GM18507 (cell line): ENCODE measurements at regions not wholly inside any gene's neighbourhood (a gene's known extent, or its start where the extent isn't known, plus 50 kb on each side); places are given as distances from the start of the nearest gene placed in this dataset.

ENCODE experiments used
- DNase-seq: peaks from one replicate; pipeline ENCODE4 v3.0.0; 2011; ENCODE audit warnings: low read depth; ENCODE audit not compliant: insufficient read length; ENCODE audit errors: extremely low spot score
- FAIRE-seq: peaks from 2 replicates; lab custom pipeline; 2011; peaks lifted over from hg19 to GRCh38; lab: Jason Lieb, UNC

DNA sequence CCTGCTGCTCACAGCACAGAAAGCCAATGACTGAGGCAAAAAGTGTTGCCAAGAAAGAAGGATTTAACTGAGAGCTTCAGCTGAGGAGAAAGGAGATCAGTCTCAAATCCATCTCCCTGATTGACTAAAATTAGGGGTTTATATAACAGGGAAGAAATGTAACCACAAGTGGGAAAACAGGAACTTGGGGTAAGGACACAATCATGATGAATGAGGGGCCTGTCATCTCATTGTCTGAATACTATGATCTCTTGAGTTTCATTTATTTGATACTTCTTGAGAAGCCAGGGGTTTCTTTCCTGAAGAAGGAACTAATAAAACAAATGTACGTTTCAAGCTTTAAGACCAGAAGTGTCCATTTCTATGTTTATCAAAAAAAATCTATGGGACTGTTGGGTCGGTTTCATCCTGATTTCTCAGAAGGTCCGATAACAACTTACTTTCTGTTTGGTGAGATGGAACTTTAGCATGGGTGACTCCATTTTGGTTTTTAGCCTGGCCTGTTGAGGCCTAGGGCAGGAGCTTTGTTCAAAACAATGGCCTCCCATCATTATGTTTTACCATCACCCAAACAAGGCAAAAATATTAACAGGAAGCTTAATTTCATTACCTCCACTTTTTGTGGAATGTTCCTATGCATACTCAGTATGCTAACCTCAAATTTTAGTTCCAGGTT lies 76.6 kb upstream of the PIAS1 start:
- DNase-seq (no peak), FAIRE-seq (no peak)

DNA sequence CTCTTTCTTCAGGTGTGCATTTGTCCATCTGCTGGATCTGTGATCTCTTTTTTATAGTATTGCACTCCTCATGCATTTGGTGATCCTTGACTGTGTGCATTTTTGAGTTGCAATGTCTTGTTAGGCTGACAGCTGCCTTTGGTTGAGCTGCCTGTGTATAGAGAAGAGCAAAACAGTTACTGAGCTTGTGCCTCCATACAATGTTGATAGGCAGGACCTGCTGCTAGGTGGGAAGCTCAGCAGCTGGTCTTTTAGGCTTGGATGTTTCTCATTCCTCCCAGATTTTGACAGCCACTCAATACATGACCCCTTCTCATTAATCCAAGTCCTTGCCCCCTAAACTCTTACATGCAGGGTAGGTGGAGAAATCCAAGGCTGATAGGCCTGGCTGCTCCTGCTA lies 74.8 kb upstream of the PIAS1 start:
- no peak for FAIRE-seq
- DNase-seq, result no peak

DNA sequence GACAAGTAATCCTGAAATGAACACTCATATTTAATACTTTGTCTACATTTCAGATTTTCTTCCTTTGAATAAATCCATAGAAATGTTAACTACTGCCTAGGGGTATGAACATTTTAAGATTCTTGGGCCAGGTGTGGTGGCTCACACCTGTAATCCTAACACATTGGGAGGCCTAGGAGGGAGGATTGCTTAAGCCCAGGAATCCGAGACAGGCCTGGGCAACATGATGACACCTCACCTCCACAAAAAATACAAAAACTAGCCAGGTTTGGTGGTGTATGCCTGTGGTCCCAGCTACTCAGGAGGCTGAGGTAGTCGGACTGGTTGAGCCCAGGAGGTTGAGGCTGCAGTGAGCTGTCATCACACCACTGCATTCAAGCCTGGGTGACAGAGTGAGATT lies 73.9 kb upstream of the PIAS1 start:
- DNase-seq (no peak), FAIRE-seq (no peak)

GRCh38 chr15:67980773-67981685 lies 73.1 kb upstream of the PIAS1 start:
- DNase-seq (no peak), FAIRE-seq (no peak)

- DNase-seq, result no peak
- no peak for FAIRE-seq
Measured at GRCh38 chr15:67981848-67982247, 72.3 kb upstream of the PIAS1 start.

GRCh38 chr15:67991706-67992105 lies 62.4 kb upstream of the PIAS1 start:
- FAIRE-seq, result no peak

GRCh38 chr15:67992411-67992810 lies 61.7 kb upstream of the PIAS1 start:
- FAIRE-seq (no peak), DNase-seq (no peak)

More at GRCh38 chr15:67991706-67992105, 62.4 kb upstream of the PIAS1 start:
- DNase-seq, result no peak

DNA sequence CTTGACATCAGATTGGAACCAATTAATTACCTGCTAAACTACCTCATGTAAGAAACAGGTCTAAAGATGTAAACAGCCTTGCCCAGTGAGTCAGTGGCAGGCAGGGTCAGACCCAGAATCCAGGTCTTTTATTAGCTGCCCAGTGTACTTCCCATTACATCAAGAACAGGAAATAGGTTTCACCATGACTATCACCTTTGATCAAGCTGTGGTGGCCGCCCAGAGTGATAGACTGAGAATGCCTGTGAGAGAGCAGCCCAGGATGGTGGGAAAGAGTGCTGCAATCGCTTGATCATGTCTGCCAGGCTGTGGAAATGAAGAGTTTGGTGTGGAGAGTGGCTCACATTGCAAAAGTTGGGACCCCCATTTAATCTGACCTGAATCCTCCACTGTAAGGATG lies 61.3 kb upstream of the PIAS1 start:
- no peak for FAIRE-seq

DNA sequence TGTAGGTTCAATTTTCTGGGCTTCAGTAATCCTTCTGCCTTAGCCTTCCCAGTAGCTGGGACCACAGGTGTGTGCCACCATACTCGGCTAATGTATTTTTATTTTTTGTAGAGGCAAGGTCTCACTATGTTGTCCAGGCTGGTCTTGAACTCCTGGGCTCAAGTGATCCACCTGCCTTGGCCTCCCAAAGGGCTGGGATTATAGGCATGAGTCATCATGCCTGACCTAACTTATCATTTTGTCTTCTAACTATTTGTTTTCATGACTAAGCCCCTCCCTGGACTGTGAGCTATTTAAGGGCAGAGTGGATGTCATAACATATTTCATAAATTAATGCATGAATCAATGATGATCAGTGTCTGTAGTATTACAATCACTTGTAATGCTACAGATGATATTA lies 56.1 kb upstream of the PIAS1 start:
- DNase-seq (no peak), FAIRE-seq (no peak)

More for the DNA sequence above, 61.3 kb upstream of the PIAS1 start:
- DNase-seq, result no peak

- DNase-seq (no peak), FAIRE-seq (no peak)
Measured at GRCh38 chr15:67998599-67999133, 55.4 kb upstream of the PIAS1 start.

DNA sequence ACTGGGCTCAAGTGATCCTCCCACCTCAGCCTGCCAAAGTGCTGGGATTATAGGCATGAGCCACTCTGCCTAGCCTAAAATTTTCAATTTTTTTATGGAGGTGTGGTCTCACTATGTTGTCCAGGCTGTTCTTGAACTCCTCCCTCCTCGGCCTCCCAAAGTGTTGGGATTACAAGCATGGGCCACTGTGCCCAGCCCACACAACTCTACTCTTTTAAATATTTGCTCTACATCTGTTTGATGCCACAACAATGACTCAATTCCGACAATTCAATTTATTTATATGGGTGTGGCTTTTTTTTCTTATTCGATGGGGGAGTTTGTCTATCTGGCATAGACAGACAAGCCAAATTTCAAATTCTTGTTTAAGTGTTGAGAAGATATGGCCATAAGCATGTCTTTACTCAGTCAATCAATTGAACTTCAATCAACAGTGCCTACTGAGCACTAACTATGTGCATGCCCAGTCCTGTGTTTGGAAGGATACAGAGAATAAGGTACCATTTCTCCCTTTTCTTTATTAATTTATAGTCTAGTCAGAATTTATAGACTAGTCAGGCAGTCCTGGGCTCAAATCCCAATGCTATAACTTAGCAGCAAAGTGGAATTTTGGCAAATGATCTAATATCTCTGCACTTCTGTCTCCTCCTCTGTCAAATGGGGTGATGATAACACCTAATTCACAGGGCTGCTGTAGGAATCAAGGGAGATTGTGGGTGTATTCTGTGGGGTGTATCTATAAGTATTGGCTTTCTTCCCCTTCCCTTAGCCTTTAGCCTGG lies 54.6 kb upstream of the PIAS1 start:
- no peak for DNase-seq
- FAIRE-seq, result no peak

- no peak for FAIRE-seq
- no peak for DNase-seq
Measured at GRCh38 chr15:68000754-68001153, 53.4 kb upstream of the PIAS1 start.

GRCh38 chr15:68001811-68002210 lies 52.3 kb upstream of the PIAS1 start:
- DNase-seq (no peak), FAIRE-seq (no peak)

- no peak for FAIRE-seq
Measured at GRCh38 chr15:68003297-68003696, 50.8 kb upstream of the PIAS1 start.

More at GRCh38 chr15:68003297-68003696, 50.8 kb upstream of the PIAS1 start:
- no peak for DNase-seq
